Astrocyte (in vitro differentiated cells and primary cell): ENCODE measurements at regions not wholly inside any gene's neighbourhood (a gene's known extent, or its start where the extent isn't known, plus 50 kb on each side); places are given as distances from the start of the nearest gene placed in this dataset.

ENCODE experiments used
- DNase-seq: peaks from one replicate; pipeline ENCODE4 v3.0.0-alpha.2; 2010; ENCODE audit warnings: low read depth
- FAIRE-seq: peaks from 2 replicates; lab custom pipeline; 2011; peaks lifted over from hg19 to GRCh38; lab: Jason Lieb, UNC
- H2AFZ ChIP-seq: 2 replicates; pipeline ENCODE4 v1.6.0; 2012; ENCODE audit warnings: low read depth, low read length, inconsistent platforms
- H3K27ac ChIP-seq: 2 replicates; pipeline ENCODE4 v1.5.1; 2011; ENCODE audit warnings: low read depth, low read length, inconsistent platforms
- H3K27me3 ChIP-seq: 2 replicates; pipeline ENCODE4 v1.6.0; 2011; ENCODE audit warnings: low read length, inconsistent platforms; ENCODE audit not compliant: insufficient read depth
- H3K36me3 ChIP-seq: 2 replicates; pipeline ENCODE4 v1.5.1; 2011; ENCODE audit warnings: low read length, inconsistent platforms; ENCODE audit not compliant: insufficient read depth
- H3K4me1 ChIP-seq: 2 replicates; pipeline ENCODE4 v1.5.1; 2011; ENCODE audit warnings: low read length, inconsistent platforms; ENCODE audit not compliant: insufficient read depth
- H3K4me2 ChIP-seq: 2 replicates; pipeline ENCODE4 v1.6.0; 2012; ENCODE audit warnings: low read length, inconsistent platforms
- H3K4me3 ChIP-seq: 2 replicates; pipeline ENCODE4 v1.5.1; 2011; ENCODE audit warnings: low read depth, mild to moderate bottlenecking, low read length, inconsistent platforms; ENCODE audit not compliant: insufficient read depth
- H3K79me2 ChIP-seq: 2 replicates; pipeline ENCODE4 v1.6.0; 2012; ENCODE audit warnings: mild to moderate bottlenecking, low read length, inconsistent platforms; ENCODE audit not compliant: insufficient read depth
- H3K9ac ChIP-seq: 2 replicates; pipeline ENCODE4 v1.6.0; 2012; ENCODE audit warnings: mild to moderate bottlenecking, low read length, inconsistent platforms
- H3K9me3 ChIP-seq: 2 replicates; pipeline ENCODE4 v1.5.1; 2012; ENCODE audit warnings: low read depth, mild to moderate bottlenecking, low read length, inconsistent platforms; ENCODE audit not compliant: insufficient read depth
- H4K20me1 ChIP-seq: 2 replicates; pipeline ENCODE4 v1.6.0; 2012; ENCODE audit warnings: low read length, inconsistent platforms; ENCODE audit not compliant: insufficient read depth
- H3K27ac Mint-ChIP-seq: one replicate; pipeline ENCODE4 v1.8.0; 2021; ENCODE audit warnings: mild to moderate bottlenecking, mixed read lengths; ENCODE audit not compliant: unreplicated experiment
- H3K27me3 Mint-ChIP-seq: one replicate; pipeline ENCODE4 v1.8.0; 2021; ENCODE audit warnings: low read depth, mixed read lengths; ENCODE audit not compliant: unreplicated experiment
- H3K36me3 Mint-ChIP-seq: one replicate; pipeline ENCODE4 v1.8.0; 2021; ENCODE audit warnings: low read depth, mixed read lengths; ENCODE audit not compliant: unreplicated experiment
- H3K4me1 Mint-ChIP-seq: one replicate; pipeline ENCODE4 v1.8.0; 2021; ENCODE audit warnings: low read depth, mixed read lengths; ENCODE audit not compliant: unreplicated experiment
- H3K4me3 Mint-ChIP-seq: one replicate; pipeline ENCODE4 v1.8.0; 2021; ENCODE audit warnings: mild to moderate bottlenecking, moderate library complexity, mixed read lengths; ENCODE audit not compliant: unreplicated experiment
- H3K9me3 Mint-ChIP-seq: one replicate; pipeline ENCODE4 v1.8.0; 2021; ENCODE audit warnings: mild to moderate bottlenecking, mixed read lengths; ENCODE audit not compliant: unreplicated experiment
- CTCF ChIP-seq: IDR thresholded peaks from 2 replicates; pipeline ENCODE4 v1.5.1; 2011; ENCODE audit warnings: low read depth, mild to moderate bottlenecking, inconsistent platforms, low read length, moderate library complexity; ENCODE audit not compliant: insufficient read depth
- EZH2 ChIP-seq: IDR thresholded peaks from 2 replicates; pipeline ENCODE4 v1.6.1; 2012; ENCODE audit warnings: mild to moderate bottlenecking, low read length, inconsistent platforms; ENCODE audit not compliant: insufficient read depth

- Mint-ChIP-seq H3K4me1 (no peaks in the 10 kb centered on the region), H3K36me3 (no peaks in the 10 kb centered on the region), H3K27me3 (peaks cover 38% of the 10 kb centered on the region), H3K9me3 (peaks cover 6% of the 10 kb centered on the region), H3K27ac (no peak overlapping the region), H3K4me3 (no peak overlapping the region)
- H3K9ac ChIP-seq: no peak overlapping the region
- H3K4me2 ChIP-seq: no peak overlapping the region
- no peaks in the 10 kb centered on the region for H3K27me3 ChIP-seq
- no peaks in the 10 kb centered on the region for H3K79me2 ChIP-seq
- H3K4me3 ChIP-seq: no peak overlapping the region
- no peaks in the 10 kb centered on the region for H3K36me3 ChIP-seq
- no peak overlapping the region for H3K27ac ChIP-seq
- FAIRE-seq (no peak), DNase-seq (no peak)
- peaks cover 4% of the 10 kb centered on the region for H3K9me3 ChIP-seq
- H4K20me1 ChIP-seq: no peaks in the 10 kb centered on the region
- H3K4me1 ChIP-seq: no peaks in the 10 kb centered on the region
- TF ChIP-seq CTCF (no peak), EZH2 (no peak)
- no peak overlapping the region for H2AFZ ChIP-seq
Observed at GRCh38 chr22:49212466-49212865, 615.2 kb downstream of the BRD1 start.

GRCh38 chr22:49212002-49212401 lies 615.7 kb downstream of the BRD1 start:
- H3K4me1 ChIP-seq: no peaks in the 10 kb centered on the region
- H3K27me3 Mint-ChIP-seq: peaks cover 39% of the 10 kb centered on the region
- H2AFZ ChIP-seq: no peak overlapping the region
- H3K4me3 ChIP-seq: no peak overlapping the region
- peaks cover 6% of the 10 kb centered on the region for H3K9me3 Mint-ChIP-seq
- no peak overlapping the region for H3K9ac ChIP-seq
- DNase-seq (no peak), FAIRE-seq (no peak)
- H3K9me3 ChIP-seq: peaks cover 4% of the 10 kb centered on the region
- H3K27ac Mint-ChIP-seq: no peak overlapping the region
- H3K36me3 ChIP-seq: no peaks in the 10 kb centered on the region
- no peaks in the 10 kb centered on the region for H3K36me3 Mint-ChIP-seq
- H3K4me2 ChIP-seq: no peak overlapping the region
- no peaks in the 10 kb centered on the region for H3K4me1 Mint-ChIP-seq
- no peaks in the 10 kb centered on the region for H3K27me3 ChIP-seq
- H3K27ac ChIP-seq: no peak overlapping the region
- no peaks in the 10 kb centered on the region for H3K79me2 ChIP-seq
- no peak overlapping the region for H3K4me3 Mint-ChIP-seq
- H4K20me1 ChIP-seq: no peaks in the 10 kb centered on the region
- TF ChIP-seq CTCF (no peak), EZH2 (no peak)

GRCh38 chr22:49211176-49211575 lies 616.5 kb downstream of the BRD1 start:
- no peak overlapping the region for H2AFZ ChIP-seq
- no peak for DNase-seq
- Mint-ChIP-seq H3K9me3 (peaks cover 6% of the 10 kb centered on the region), H3K4me1 (no peaks in the 10 kb centered on the region), H3K36me3 (no peaks in the 10 kb centered on the region), H3K27ac (no peak overlapping the region), H3K4me3 (no peak overlapping the region), H3K27me3 (peaks cover 47% of the 10 kb centered on the region)
- no peak overlapping the region for H3K9ac ChIP-seq
- H3K4me3 ChIP-seq: no peak overlapping the region
- H3K9me3 ChIP-seq: peaks cover 4% of the 10 kb centered on the region
- no peak for FAIRE-seq
- no peak overlapping the region for H3K4me2 ChIP-seq
- no peaks in the 10 kb centered on the region for H4K20me1 ChIP-seq
- TF ChIP-seq CTCF (no peak), EZH2 (no peak)
- no peaks in the 10 kb centered on the region for H3K27me3 ChIP-seq
- H3K36me3 ChIP-seq: no peaks in the 10 kb centered on the region
- H3K4me1 ChIP-seq: no peaks in the 10 kb centered on the region
- H3K27ac ChIP-seq: no peak overlapping the region
- H3K79me2 ChIP-seq: no peaks in the 10 kb centered on the region
